ENCODE measurements at regions not wholly inside any gene's neighbourhood (a gene's known extent, or its start where the extent isn't known, plus 50 kb on each side); places are given as distances from the start of the nearest gene placed in this dataset.

DNA sequence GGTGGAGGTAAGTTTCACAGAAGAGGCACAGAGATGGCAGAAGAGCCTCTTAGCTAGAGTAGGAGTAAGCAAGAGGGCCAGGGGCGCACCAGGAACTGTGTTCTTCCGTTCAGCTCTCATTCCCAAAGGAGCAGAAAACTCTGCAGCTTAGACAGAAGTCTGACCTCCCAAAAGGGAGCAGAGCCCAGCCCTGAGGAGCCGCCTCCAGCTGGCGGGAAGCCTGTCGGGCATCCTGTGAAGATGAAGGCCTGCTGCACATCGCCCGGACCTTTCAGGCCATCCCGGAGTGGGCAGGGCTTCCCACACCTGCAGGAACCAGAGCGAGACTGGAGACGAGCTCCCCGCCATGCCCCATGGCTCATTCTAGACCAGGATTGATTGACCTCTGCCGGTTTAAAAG, 1102.8 kb downstream of the BRD1 start:
- TF ChIP-seq, protein P1, sequence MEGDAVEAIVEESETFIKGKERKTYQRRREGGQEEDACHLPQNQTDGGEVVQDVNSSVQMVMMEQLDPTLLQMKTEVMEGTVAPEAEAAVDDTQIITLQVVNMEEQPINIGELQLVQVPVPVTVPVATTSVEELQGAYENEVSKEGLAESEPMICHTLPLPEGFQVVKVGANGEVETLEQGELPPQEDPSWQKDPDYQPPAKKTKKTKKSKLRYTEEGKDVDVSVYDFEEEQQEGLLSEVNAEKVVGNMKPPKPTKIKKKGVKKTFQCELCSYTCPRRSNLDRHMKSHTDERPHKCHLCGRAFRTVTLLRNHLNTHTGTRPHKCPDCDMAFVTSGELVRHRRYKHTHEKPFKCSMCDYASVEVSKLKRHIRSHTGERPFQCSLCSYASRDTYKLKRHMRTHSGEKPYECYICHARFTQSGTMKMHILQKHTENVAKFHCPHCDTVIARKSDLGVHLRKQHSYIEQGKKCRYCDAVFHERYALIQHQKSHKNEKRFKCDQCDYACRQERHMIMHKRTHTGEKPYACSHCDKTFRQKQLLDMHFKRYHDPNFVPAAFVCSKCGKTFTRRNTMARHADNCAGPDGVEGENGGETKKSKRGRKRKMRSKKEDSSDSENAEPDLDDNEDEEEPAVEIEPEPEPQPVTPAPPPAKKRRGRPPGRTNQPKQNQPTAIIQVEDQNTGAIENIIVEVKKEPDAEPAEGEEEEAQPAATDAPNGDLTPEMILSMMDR (IDR thresholded peaks at IDR 0.05; ENCODE audit: low read depth, low read length) = no peak
- DNase-seq (ENCODE audit: extremely low read depth, low read depth) = no peak

GRCh38 chr22:48722661-48723060, 1105.0 kb downstream of the BRD1 start:
- DNase-seq (ENCODE audit: extremely low read depth, low read depth) = no peak
- TF ChIP-seq, protein P1 (IDR thresholded peaks at IDR 0.05; ENCODE audit: low read depth, low read length) = no peak

DNA sequence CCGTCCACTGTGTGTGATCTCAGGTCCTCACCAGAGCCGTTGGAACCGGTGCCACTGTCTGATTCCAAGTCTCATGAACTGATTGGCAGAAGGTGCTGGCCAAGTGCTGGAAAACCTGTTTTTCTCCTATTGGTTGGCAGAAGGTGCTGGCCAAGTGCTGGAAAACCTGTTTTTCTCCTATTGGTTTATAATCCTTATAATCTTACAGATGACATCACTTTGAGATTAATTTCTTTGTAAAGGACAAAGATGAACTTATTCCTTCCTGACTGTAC, 1106.3 kb downstream of the BRD1 start:
- DNase-seq (ENCODE audit: extremely low read depth, low read depth) = no peak
- TF ChIP-seq, protein P1 (IDR thresholded peaks at IDR 0.05; ENCODE audit: low read depth, low read length) = no peak

- no peak for DNase-seq (ENCODE audit: extremely low read depth, low read depth)
- TF ChIP-seq, protein P1 (IDR thresholded peaks at IDR 0.05; ENCODE audit: low read depth, low read length) = no peak
Measured at GRCh38 chr22:48720662-48721394, 1106.8 kb downstream of the BRD1 start.

- DNase-seq (ENCODE audit: extremely low read depth, low read depth) = no peak
- TF ChIP-seq, protein P1 (IDR thresholded peaks at IDR 0.05; ENCODE audit: low read depth, low read length) = no peak
Measured at GRCh38 chr22:48719978-48720661, 1107.6 kb downstream of the BRD1 start.

DNA sequence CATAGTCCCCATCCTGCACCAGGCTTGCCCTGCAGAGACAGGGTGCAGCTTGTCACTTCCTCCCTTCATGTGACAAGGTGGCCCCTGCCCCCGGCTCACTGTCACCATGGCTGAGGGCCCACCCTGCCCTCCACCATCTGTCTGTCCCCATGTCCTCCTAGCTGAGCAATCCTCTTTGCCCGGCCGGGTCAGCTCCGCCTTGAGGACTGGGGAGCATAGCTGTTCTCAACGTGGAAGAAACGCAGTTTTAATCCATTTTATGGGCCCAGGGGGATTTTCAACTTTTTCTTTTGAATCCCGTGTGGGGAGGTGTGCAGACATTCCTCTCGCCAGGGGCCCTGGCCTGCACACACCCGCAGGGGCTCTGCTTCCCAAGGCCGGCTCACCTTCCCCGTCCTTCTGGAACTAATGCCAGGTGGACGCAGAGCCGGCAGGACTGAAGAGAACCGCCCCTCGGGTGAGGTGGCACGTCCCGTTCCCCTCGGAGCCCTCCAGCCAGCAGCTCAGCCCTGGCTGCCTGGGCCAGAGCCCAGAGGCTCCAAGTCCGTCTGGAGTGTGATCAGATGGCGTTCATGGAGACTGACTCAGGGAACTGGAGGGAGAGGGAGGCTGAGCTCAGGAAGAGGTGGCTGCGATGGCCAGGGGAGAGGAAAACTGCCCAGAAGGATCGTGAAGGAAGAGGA, 1108.7 kb downstream of the BRD1 start:
- DNase-seq (ENCODE audit: extremely low read depth, low read depth) = no peak
- TF ChIP-seq, protein P1 (IDR thresholded peaks at IDR 0.05; ENCODE audit: low read depth, low read length) = no peak
